ENCODE measurements at regions not wholly inside any gene's neighbourhood (a gene's known extent, or its start where the extent isn't known, plus 50 kb on each side); places are given as distances from the start of the nearest gene placed in this dataset.

DNA sequence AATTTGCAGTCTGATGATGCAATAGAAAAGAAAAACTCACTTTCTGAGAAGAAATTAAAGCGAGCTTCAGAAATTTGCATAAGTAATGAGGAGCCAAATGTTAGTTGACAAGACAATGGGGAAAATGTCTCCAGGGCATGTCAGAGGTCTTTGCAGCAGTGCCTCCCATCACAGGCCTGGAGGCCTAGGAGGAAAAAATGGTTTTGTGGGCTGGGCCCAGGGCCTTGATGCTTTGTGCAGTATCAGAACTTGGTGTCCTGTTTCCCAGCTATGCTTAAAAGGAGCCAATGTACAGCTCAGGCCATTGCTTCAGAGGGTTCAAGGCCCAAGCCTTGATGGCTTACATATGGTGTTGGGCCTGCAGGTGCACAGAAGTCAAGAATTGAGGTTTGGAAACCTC is 298.4 kb downstream of the SMARCA2 start:
- DNase-seq (ENCODE audit: low read depth), result no peak

GRCh38 chr9:2317591-2317990 is 302.4 kb downstream of the SMARCA2 start:
- no peak for DNase-seq (ENCODE audit: low read depth)

- no peak for DNase-seq (ENCODE audit: low read depth)
These were observed 302.2 kb upstream of the VLDLR start for GRCh38 chr9:2319421-2319820.

GRCh38 chr9:2320114-2320513 is 301.5 kb upstream of the VLDLR start:
- DNase-seq (ENCODE audit: low read depth), result no peak

DNA sequence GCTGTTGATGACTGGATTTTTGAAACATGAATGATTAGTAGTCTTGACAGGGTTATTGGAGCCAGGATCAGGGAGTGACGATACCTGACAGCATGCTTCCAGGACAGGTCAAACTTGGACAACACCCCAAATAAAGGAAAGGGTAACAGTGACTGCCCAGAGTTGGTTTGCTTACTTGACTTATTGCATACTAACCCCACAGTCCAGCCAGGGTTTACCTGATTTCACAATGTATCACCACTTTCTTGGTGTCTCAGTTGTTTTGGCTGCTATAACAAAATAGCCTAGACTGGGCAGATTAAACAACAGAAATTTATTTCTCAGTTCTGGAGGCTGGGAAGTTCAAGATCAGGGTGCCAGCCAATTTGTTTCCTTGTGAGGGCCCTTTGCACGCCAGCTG is 301.0 kb upstream of the VLDLR start:
- DNase-seq (ENCODE audit: low read depth), result no peak

DNA sequence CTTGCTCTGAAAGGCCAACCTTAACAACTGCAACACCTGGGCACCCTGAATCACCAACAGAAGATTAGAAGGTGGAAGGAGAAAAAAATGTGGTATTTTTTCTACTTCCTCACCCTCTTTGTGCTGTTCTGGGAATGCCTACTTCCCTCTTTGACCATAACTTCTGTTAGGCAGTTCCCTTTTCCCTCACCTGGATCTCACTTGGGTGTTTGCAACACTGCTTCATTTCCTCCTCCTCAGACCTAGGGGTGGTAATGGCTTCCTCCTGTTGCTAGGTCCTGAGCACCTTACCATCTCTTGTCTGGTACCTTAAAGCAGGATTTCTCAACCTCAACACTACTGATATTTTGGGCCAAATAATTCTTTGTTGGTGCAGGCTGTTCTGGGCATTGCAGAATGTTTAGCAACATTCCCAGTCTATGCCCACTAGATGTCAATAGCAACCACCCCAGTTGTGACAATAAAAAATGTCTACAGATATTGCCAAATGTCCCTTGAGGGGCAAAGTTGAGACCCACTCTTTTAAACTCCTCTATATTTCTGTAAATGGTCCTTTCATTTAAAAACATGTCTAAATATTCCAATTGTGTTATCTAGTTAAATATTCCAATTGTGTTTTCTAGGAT is 300.0 kb upstream of the VLDLR start:
- DNase-seq (ENCODE audit: low read depth), result no peak

DNA sequence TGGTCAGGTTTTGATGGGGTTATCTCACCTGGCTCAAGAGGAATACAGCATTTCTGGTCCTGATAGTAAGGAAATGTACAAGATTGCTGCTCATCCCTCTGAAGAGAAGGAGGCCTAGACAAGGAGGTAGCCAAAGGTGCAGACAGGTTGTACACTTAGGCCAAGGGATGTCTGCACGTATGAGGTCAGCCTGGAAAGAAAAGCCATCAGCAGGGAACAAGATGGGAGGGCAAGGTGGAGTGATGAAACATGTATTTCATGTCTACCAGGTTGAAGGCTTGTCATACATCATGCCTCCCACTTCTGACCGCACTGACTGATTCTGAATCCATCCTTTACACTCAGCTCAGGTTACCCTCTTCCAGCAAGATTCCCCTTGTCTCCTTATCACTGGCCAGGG is 296.8 kb upstream of the VLDLR start:
- DNase-seq (ENCODE audit: low read depth), result no peak

GRCh38 chr9:2332663-2333062 is 288.9 kb upstream of the VLDLR start:
- no peak for DNase-seq (ENCODE audit: low read depth)

GRCh38 chr9:2335260-2335659 is 286.3 kb upstream of the VLDLR start:
- DNase-seq (ENCODE audit: low read depth), result no peak

DNA sequence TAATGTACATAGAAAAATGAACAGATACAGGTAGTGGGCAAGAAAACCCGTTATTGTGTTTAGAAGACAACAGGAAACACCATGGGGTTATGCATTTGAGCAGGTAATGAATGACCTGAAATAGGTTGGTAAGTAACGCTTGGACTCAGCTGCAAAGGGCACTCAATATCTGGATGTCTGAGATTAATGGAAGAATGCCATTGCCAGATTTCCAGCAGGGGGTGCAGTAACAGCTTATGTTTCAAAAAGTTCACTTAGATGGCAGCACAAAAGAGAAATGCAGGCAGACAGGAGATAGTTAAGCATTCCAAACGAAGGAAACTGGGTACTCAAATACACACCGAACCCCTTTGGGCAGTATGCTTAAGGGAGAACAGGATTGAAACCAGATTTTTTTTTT is 285.5 kb upstream of the VLDLR start:
- DNase-seq (ENCODE audit: low read depth), result no peak

GRCh38 chr9:2337131-2337530 is 284.5 kb upstream of the VLDLR start:
- DNase-seq (ENCODE audit: low read depth), result no peak

DNA sequence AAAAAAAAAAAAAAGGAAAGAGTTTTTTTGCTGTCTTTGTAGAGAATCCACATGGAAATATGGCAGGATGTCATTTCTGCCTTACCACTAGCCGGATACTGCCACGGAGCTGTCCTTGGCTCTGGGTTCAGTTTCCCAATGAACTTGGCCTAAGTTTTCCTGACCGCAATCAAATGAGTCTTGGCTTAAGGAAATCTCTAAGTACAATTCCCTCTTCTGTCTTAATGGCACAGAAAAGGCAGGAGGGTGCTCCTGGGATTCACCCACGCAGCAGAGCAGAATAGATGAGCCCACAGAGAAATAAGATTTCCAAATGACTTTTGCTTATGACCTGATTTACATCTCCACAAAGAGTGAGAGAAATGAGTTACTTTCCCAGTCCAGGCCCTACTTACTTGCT is 284.0 kb upstream of the VLDLR start:
- DNase-seq (ENCODE audit: low read depth), result no peak

GRCh38 chr9:2338777-2339365 is 282.7 kb upstream of the VLDLR start:
- DNase-seq (ENCODE audit: low read depth), result no peak

DNA sequence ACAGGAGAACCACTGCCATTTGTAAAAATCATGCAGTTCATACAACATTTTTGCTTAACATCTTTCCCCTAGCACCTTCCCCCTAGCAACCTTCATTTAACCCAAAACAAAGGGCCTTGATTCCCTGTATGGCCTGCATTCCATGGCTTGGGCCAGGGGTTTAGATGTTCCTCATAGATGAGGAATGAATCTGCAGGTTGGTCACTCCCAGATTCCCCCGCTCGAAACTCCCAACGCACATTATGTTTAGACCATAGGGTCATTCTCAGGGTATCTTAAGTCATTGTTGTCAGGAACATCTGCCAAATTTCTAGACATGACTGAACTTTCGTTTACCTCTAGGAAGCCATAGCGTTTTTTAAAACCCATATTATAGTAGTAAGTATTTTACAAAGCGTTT is 282.2 kb upstream of the VLDLR start:
- no peak for DNase-seq (ENCODE audit: low read depth)

DNA sequence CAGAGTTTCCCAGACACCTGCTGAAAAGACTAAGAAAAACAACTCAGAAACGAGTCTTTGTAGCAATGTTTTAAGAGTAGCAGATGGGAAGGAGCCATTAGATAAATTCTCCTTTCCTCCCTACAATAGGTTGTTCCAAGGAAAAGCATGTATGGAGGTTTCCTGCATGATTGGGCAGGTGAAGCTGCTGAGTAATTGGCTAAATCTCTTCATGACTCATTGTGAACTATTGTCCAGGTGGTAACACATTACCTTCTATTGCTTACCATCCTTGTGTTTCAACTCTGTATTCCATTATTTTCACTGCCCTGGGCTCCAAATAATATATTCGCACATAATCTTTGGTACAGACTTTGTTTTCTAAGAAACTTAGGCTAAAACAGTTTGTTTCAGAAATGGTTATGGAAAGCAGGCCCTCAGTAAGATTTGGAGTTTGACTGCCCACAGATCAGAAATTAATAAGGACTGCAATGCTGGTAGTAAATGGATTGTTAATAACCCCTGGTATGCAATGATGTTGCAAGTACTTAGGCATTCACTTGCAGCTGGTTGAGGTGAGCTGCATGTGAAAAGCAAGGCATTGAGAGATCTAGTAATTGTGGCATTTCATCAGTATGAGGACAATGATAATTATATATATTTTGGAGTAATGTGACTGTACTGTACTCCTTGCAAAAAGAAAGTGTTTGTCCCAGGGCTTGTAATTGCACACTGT is 281.4 kb upstream of the VLDLR start:
- no peak for DNase-seq (ENCODE audit: low read depth)

GRCh38 chr9:2341126-2341525 is 280.5 kb upstream of the VLDLR start:
- DNase-seq (ENCODE audit: low read depth), result no peak

DNA sequence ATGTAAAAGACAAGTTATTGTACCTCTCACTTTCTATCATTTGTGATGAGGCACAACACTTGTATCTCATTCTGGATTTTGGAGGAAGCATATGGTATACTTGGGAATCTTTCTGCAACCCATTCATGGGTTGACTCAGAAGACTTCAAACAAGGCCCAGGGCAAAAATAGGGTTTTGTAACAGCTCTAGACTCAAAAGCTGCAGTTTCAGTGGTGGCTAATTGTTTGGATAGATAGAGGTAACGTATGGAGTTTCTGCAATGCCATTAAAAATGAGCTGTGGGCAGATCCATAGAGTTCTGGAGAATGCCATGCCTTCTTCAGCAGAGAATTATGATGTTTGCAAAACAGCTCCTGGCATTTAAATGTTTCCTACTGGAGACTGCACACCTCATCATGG is 279.6 kb upstream of the VLDLR start:
- DNase-seq (ENCODE audit: low read depth), result no peak

DNA sequence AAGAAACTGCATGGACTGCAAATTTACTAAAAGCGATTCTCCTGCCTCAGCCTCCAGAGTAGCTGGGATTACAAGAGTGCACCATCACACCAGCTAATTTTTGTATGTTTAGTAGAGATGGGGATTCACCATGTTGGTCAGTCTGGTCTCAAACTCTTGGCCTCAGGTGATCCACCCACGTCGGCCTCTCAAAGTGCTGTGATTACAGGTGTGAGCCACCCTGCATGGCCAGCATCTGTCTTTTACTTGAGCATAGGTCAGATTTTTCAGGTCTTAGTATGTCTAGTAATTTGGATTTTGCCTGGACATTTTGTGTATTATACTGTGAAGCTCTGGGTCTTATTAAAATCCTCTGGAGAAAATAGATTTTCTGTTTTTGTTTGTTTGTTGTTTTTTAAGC is 277.8 kb upstream of the VLDLR start:
- DNase-seq (ENCODE audit: low read depth), result no peak

GRCh38 chr9:2344436-2344835 is 277.2 kb upstream of the VLDLR start:
- no peak for DNase-seq (ENCODE audit: low read depth)

- no peak for DNase-seq (ENCODE audit: low read depth)
These were observed 276.6 kb upstream of the VLDLR start for GRCh38 chr9:2345013-2345412.

GRCh38 chr9:2346277-2346913 is 275.2 kb upstream of the VLDLR start:
- DNase-seq (ENCODE audit: low read depth), result no peak

DNA sequence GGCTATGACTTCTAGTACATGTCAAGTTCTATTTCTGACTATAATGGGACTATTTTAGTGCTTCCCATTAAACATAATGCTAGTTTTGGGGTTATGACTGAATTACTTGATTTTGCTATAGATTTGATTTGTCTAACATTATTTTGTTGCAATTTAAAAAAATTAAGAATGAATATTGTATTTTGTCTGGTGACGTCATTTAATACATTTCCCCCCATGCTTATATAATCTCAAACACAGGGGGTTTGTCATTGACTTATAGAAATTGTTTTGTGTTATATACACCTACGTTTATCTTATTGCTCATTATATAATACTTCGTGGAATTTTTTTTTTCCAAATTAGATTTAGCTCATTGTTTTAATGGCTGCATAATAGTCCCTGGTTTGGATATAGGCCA is 270.3 kb upstream of the VLDLR start:
- DNase-seq (ENCODE audit: low read depth), result no peak

GRCh38 chr9:2354216-2354615 is 267.4 kb upstream of the VLDLR start:
- no peak for DNase-seq (ENCODE audit: low read depth)
